Neural cell (in vitro differentiated cells): ENCODE measurements at regions not wholly inside any gene's neighbourhood (a gene's known extent, or its start where the extent isn't known, plus 50 kb on each side); places are given as distances from the start of the nearest gene placed in this dataset.

Experiments
- H2AFZ ChIP-seq: fragments of 200-600, 300-800 bp; sonication (generic), shearing (Covaris generic); 2 replicates; pipeline ENCODE4 v1.6.0; 2014; ENCODE audit warnings: low read depth, mild to moderate bottlenecking, antibody characterized with exemption, low read length, moderate library complexity
- H3F3A ChIP-seq: fragments of 200-600 bp; shearing (Covaris generic); 2 replicates; pipeline ENCODE4 v1.6.1; 2016; ENCODE audit warnings: mild to moderate bottlenecking, moderate library complexity, mixed read lengths, antibody characterized with exemption, low read length; ENCODE audit not compliant: insufficient read depth, poor library complexity, severe bottlenecking
- H3K27ac ChIP-seq: fragments of 200-600, 300-800 bp; sonication (generic), shearing (Covaris generic); 2 replicates; pipeline ENCODE4 v1.5.1; 2014; ENCODE audit warnings: mild to moderate bottlenecking, low read length, moderate library complexity
- H3K27me3 ChIP-seq: fragments of 300-800, 200-600 bp; sonication (generic), shearing (Covaris generic); 2 replicates; pipeline ENCODE4 v1.6.0; 2014; ENCODE audit warnings: mild to moderate bottlenecking, low read depth, low read length, moderate library complexity; ENCODE audit not compliant: insufficient read depth
- H3K36me3 ChIP-seq: fragments of 300-800, 200-600 bp; sonication (generic), shearing (Covaris generic); 2 replicates; pipeline ENCODE4 v1.5.1; 2014; ENCODE audit warnings: mild to moderate bottlenecking, antibody characterized with exemption, low read length, moderate library complexity; ENCODE audit not compliant: insufficient read depth
- H3K4me2 ChIP-seq: fragments of 300-800, 200-600 bp; sonication (generic), shearing (Covaris generic); 2 replicates; pipeline ENCODE4 v1.6.0; 2014; ENCODE audit warnings: mild to moderate bottlenecking, low read length
- H3K4me3 ChIP-seq: fragments of 300-800, 200-600 bp; sonication (generic), shearing (Covaris generic); 2 replicates; pipeline ENCODE4 v1.5.1; 2014; ENCODE audit warnings: mild to moderate bottlenecking, low read length, moderate library complexity
- H3K79me2 ChIP-seq: fragments of 200-600 bp; shearing (Covaris generic); replicated peaks from 2 replicates; pipeline ENCODE4 v1.6.0; 2014; ENCODE audit warnings: mild to moderate bottlenecking, low read length, moderate library complexity; ENCODE audit not compliant: insufficient read depth
- H3K9ac ChIP-seq: fragments of 300-800, 200-600 bp; sonication (generic), shearing (Covaris generic); 2 replicates; pipeline ENCODE4 v1.6.1; 2016; ENCODE audit warnings: mild to moderate bottlenecking, low read length, mixed read lengths
- H3K9me2 ChIP-seq: fragments of 200-600 bp; shearing (Covaris generic); 2 replicates; pipeline ENCODE4 v1.6.1; 2016; ENCODE audit warnings: mild to moderate bottlenecking, low read length, mixed read lengths; ENCODE audit not compliant: insufficient read depth
- H3K9me3 ChIP-seq: fragments of 200-600, 300-800 bp; sonication (generic), shearing (Covaris generic); 2 replicates; pipeline ENCODE4 v1.6.1; 2016; ENCODE audit warnings: mild to moderate bottlenecking, mixed run types, low read length, moderate library complexity, mixed read lengths
- H4K20me1 ChIP-seq: fragments of 200-600 bp; shearing (Covaris generic); 2 replicates; pipeline ENCODE4 v1.6.1; 2016; ENCODE audit warnings: mild to moderate bottlenecking, mixed run types; ENCODE audit not compliant: insufficient read depth
- CTCF ChIP-seq: fragments of 450-650 bp; IDR thresholded peaks from 2 replicates; pipeline ENCODE4 v1.5.1; 2014; ENCODE audit warnings: antibody characterized with exemption, mild to moderate bottlenecking, moderate library complexity; ENCODE audit not compliant: poor library complexity, severe bottlenecking
- EP300 ChIP-seq: fragments of 450-650 bp; conservative IDR thresholded peaks from 2 replicates; pipeline ENCODE4 v1.6.1; 2014; ENCODE audit warnings: antibody characterized with exemption, mild to moderate bottlenecking, moderate library complexity; ENCODE audit not compliant: poor library complexity, severe bottlenecking
- EZH2 ChIP-seq: fragments of 200-600, 300-800 bp; shearing (Covaris generic), sonication (generic); IDR thresholded peaks from 2 replicates; pipeline ENCODE4 v1.6.1; 2014; ENCODE audit warnings: antibody characterized with exemption, low read length, borderline replicate concordance, mild to moderate bottlenecking; ENCODE audit not compliant: insufficient read depth, poor library complexity, severe bottlenecking
- MXI1 ChIP-seq: fragments of 450-650 bp; conservative IDR thresholded peaks from 2 replicates; pipeline ENCODE4 v1.6.1; 2014; ENCODE audit warnings: antibody characterized with exemption, mild to moderate bottlenecking; ENCODE audit not compliant: poor library complexity, severe bottlenecking
- POLR2AphosphoS5 ChIP-seq: IDR thresholded peaks from 2 replicates; pipeline ENCODE4 v1.6.1; 2012
- RAD21 ChIP-seq: fragments of 450-650 bp; conservative IDR thresholded peaks from 2 replicates; pipeline ENCODE4 v1.6.1; 2014; ENCODE audit warnings: antibody characterized with exemption, mild to moderate bottlenecking, moderate library complexity
- REST ChIP-seq: IDR thresholded peaks from 2 replicates; pipeline ENCODE4 v1.6.1; 2012; ENCODE audit warnings: borderline replicate concordance
- SMC3 ChIP-seq: fragments of 450-650 bp; conservative IDR thresholded peaks from 2 replicates; pipeline ENCODE4 v1.6.1; 2014; ENCODE audit warnings: antibody characterized with exemption, mild to moderate bottlenecking, moderate library complexity; ENCODE audit not compliant: poor library complexity
- TAF1 ChIP-seq: IDR thresholded peaks from 2 replicates; pipeline ENCODE4 v1.6.1; 2012; ENCODE audit warnings: low read depth

GRCh38 chr2:221715523-221716247, 143.6 kb upstream of the EPHA4 start:
- H4K20me1 ChIP-seq = no peaks in the 10 kb centered on the region
- H2AFZ ChIP-seq = no peak overlapping the region
- no peaks in the 10 kb centered on the region for H3K36me3 ChIP-seq
- no peak overlapping the region for H3K27ac ChIP-seq
- H3K79me2 ChIP-seq = no peaks in the 10 kb centered on the region
- no peaks in the 10 kb centered on the region for H3K9me2 ChIP-seq
- H3F3A ChIP-seq = peaks cover 2% of the 10 kb centered on the region
- no peak overlapping the region for H3K4me2 ChIP-seq
- no peaks in the 10 kb centered on the region for H3K27me3 ChIP-seq
- TF ChIP-seq CTCF = no peak
- H3K9me3 ChIP-seq = no peaks in the 10 kb centered on the region
- no peak overlapping the region for H3K9ac ChIP-seq
- no peak overlapping the region for H3K4me3 ChIP-seq

GRCh38 chr2:221710744-221711143, 138.6 kb upstream of the EPHA4 start:
- Histone ChIP-seq H4K20me1 (no peaks in the 10 kb centered on the region), H3K4me2 (no peak overlapping the region)

More at GRCh38 chr2:221710744-221711143, 138.6 kb upstream of the EPHA4 start:
- no peak overlapping the region for H3K4me3 ChIP-seq
- no peaks in the 10 kb centered on the region for H3K9me3 ChIP-seq
- no peak for TF ChIP-seq CTCF
- TF ChIP-seq POLR2AphosphoS5 = no peak
- TF ChIP-seq TAF1 = no peak
- no peak for TF ChIP-seq EZH2
- no peak for TF ChIP-seq RAD21
- TF ChIP-seq EP300 = no peak
- no peak for TF ChIP-seq REST
- no peak for TF ChIP-seq SMC3
- TF ChIP-seq MXI1 = no peak
- H3K9me2 ChIP-seq = no peaks in the 10 kb centered on the region
- no peaks in the 10 kb centered on the region for H3K36me3 ChIP-seq
- H3F3A ChIP-seq = peaks cover 2% of the 10 kb centered on the region
- no peaks in the 10 kb centered on the region for H3K79me2 ChIP-seq
- no peaks in the 10 kb centered on the region for H3K27me3 ChIP-seq
- no peak overlapping the region for H3K9ac ChIP-seq
- H3K27ac ChIP-seq = no peak overlapping the region
- H2AFZ ChIP-seq = no peak overlapping the region
